Keratinocyte (primary cell): ENCODE measurements at regions not wholly inside any gene's neighbourhood (a gene's known extent, or its start where the extent isn't known, plus 50 kb on each side); places are given as distances from the start of the nearest gene placed in this dataset.

ENCODE experiments used
- DNase-seq: peaks from one replicate; pipeline ENCODE4 v3.0.0-alpha.2; 2011; ENCODE audit warnings: low read depth, missing footprints, low spot score
- FAIRE-seq: peaks from 2 replicates; lab custom pipeline; 2011; peaks lifted over from hg19 to GRCh38; lab: Jason Lieb, UNC
- H2AFZ ChIP-seq: 2 replicates; pipeline ENCODE4 v1.6.0; 2012; ENCODE audit warnings: low read length, control low read depth, inconsistent platforms; ENCODE audit not compliant: control insufficient read depth
- H3K27ac ChIP-seq: 2 replicates; pipeline ENCODE4 v1.5.1; 2011; ENCODE audit warnings: low read length; ENCODE audit not compliant: control insufficient read depth, insufficient read depth
- H3K27me3 ChIP-seq: 3 replicates; pipeline ENCODE4 v1.6.0; 2011; ENCODE audit warnings: low read length; ENCODE audit not compliant: control insufficient read depth, insufficient read depth; ENCODE audit errors: extremely low read depth
- H3K36me3 ChIP-seq, 2 experiments: 2 replicates in 1 of 2; 3 replicates in 1 of 2; pipeline ENCODE4 v1.5.1; 2011; ENCODE audit warnings: low read length in 2 of 2, mild to moderate bottlenecking in 1 of 2; ENCODE audit not compliant: control insufficient read depth in 2 of 2, insufficient read depth in 2 of 2; ENCODE audit errors: extremely low read depth in 1 of 2
- H3K4me1 ChIP-seq: 3 replicates; pipeline ENCODE4 v1.5.1; 2011; ENCODE audit warnings: low read length; ENCODE audit not compliant: control insufficient read depth, insufficient read depth; ENCODE audit errors: extremely low read depth
- H3K4me2 ChIP-seq: 3 replicates; pipeline ENCODE4 v1.6.0; 2011; ENCODE audit warnings: low read depth, low read length; ENCODE audit not compliant: control insufficient read depth, insufficient read depth; ENCODE audit errors: extremely low read depth
- H3K4me3 ChIP-seq, 3 experiments: fragments of 200-600 bp in 1 of 3; sonication (generic) in 1 of 3; 2 replicates in 2 of 3; 3 replicates in 1 of 3; pipeline ENCODE4 v1.5.1; 2011 to 2016; ENCODE audit warnings: low read length in 3 of 3, mild to moderate bottlenecking in 3 of 3, control low read depth in 2 of 3, inconsistent platforms in 1 of 3, low read depth in 1 of 3, mixed read lengths in 1 of 3, mixed run types in 1 of 3, moderate library complexity in 1 of 3; ENCODE audit not compliant: control insufficient read depth in 2 of 3, insufficient read depth in 2 of 3; ENCODE audit errors: extremely low read depth in 1 of 3
- H3K79me2 ChIP-seq: 2 replicates; pipeline ENCODE4 v1.6.0; 2012; ENCODE audit warnings: low read length; ENCODE audit not compliant: control insufficient read depth, insufficient read depth
- H3K9ac ChIP-seq: 3 replicates; pipeline ENCODE4 v1.6.0; 2011; ENCODE audit warnings: low read length; ENCODE audit not compliant: control insufficient read depth, insufficient read depth; ENCODE audit errors: extremely low read depth
- H3K9me1 ChIP-seq: 3 replicates; pipeline ENCODE4 v1.6.0; 2011; ENCODE audit warnings: low read length; ENCODE audit not compliant: control insufficient read depth, insufficient read depth; ENCODE audit errors: extremely low read depth
- H3K9me3 ChIP-seq: 2 replicates; pipeline ENCODE4 v1.5.1; 2012; ENCODE audit warnings: low read depth, low read length; ENCODE audit not compliant: control insufficient read depth
- H4K20me1 ChIP-seq: 3 replicates; pipeline ENCODE4 v1.6.0; 2011; ENCODE audit warnings: low read length; ENCODE audit not compliant: control insufficient read depth, insufficient read depth; ENCODE audit errors: extremely low read depth
- CTCF ChIP-seq, 3 experiments: IDR thresholded peaks in 1 of 3; conservative IDR thresholded peaks in 1 of 3; optimal IDR thresholded peaks in 1 of 3; 2 replicates in 2 of 3; 3 replicates in 1 of 3; pipeline versions ENCODE3 to v1.5.1; 2011; ENCODE audit warnings: low read length in 3 of 3, mild to moderate bottlenecking in 3 of 3, moderate library complexity in 2 of 3, control low read depth in 1 of 3, inconsistent platforms in 1 of 3; ENCODE audit not compliant: insufficient read depth in 2 of 3; ENCODE audit errors: extremely low read depth in 1 of 3
- EZH2 ChIP-seq: IDR thresholded peaks from one replicate; pipeline ENCODE4 v1.6.1; 2012; ENCODE audit warnings: inconsistent platforms, mild to moderate bottlenecking, low read length, moderate library complexity
- dilution Hi-C: fragments of 300-500 bp; cut with MboI; formaldehyde crosslinking; loops from one replicate; pipeline ENCODE4 v1.7.0; 2020; ENCODE audit warnings: low sequenced_read_pairs; ENCODE audit not compliant: extremely low pct_ligation_motif_present

- FAIRE-seq, result peak; percentile 9
- DNase-seq, result no peak
- H3K4me3 ChIP-seq, result no peak overlapping the region
- H3K9me1 ChIP-seq, result no peaks in the 10 kb centered on the region
- no peak overlapping the region for H2AFZ ChIP-seq
- H3K4me2 ChIP-seq, result no peak overlapping the region
- dilution Hi-C loops, result no loop called here
- no peak overlapping the region for H3K9ac ChIP-seq
- H3K9me3 ChIP-seq, result no peaks in the 10 kb centered on the region
- no peaks in the 10 kb centered on the region for H3K27me3 ChIP-seq
- no peaks in the 10 kb centered on the region for H3K36me3 ChIP-seq
- H3K27ac ChIP-seq, result no peak overlapping the region
- no peaks in the 10 kb centered on the region for H3K4me1 ChIP-seq
- no peaks in the 10 kb centered on the region for H4K20me1 ChIP-seq
- H3K79me2 ChIP-seq, result no peaks in the 10 kb centered on the region
- no peak for TF ChIP-seq CTCF (optimal IDR thresholded peaks at IDR 0.05 in 1 of 3, IDR thresholded peaks at IDR 0.05 in 1 of 3, conservative IDR thresholded peaks at IDR 0.05 in 1 of 3; ENCODE audit: extremely low read depth in 1 of 3, insufficient read depth in 2 of 3, low read length in 3 of 3)
- no peak for TF ChIP-seq EZH2
These were observed 136.5 kb upstream of the CCND2 start for GRCh38 chr12:4137015-4137414.

GRCh38 chr12:4135919-4136605 is 137.5 kb upstream of the CCND2 start:
- DNase-seq (no peak), FAIRE-seq (peak; percentile 41)
- dilution Hi-C loops, result no loop called here

More at GRCh38 chr12:4135919-4136605, 137.5 kb upstream of the CCND2 start:
- Histone ChIP-seq H3K27ac (no peak overlapping the region), H3K9me3 (no peaks in the 10 kb centered on the region), H3K4me2 (no peak overlapping the region), H3K79me2 (no peaks in the 10 kb centered on the region), H3K36me3 (no peaks in the 10 kb centered on the region), H3K4me3 (no peak overlapping the region), H3K9ac (no peak overlapping the region), H2AFZ (no peak overlapping the region), H3K9me1 (no peaks in the 10 kb centered on the region), H4K20me1 (no peaks in the 10 kb centered on the region), H3K4me1 (no peaks in the 10 kb centered on the region), H3K27me3 (no peaks in the 10 kb centered on the region)
- TF ChIP-seq CTCF (optimal IDR thresholded peaks at IDR 0.05 in 1 of 3, IDR thresholded peaks at IDR 0.05 in 1 of 3, conservative IDR thresholded peaks at IDR 0.05 in 1 of 3; ENCODE audit: extremely low read depth in 1 of 3, insufficient read depth in 2 of 3, low read length in 3 of 3) (no peak), EZH2 (no peak)
